ENCODE measurements at regions not wholly inside any gene's neighbourhood (a gene's known extent, or its start where the extent isn't known, plus 50 kb on each side); places are given as distances from the start of the nearest gene placed in this dataset.
"Not testable (repeated sequence)": the region's sequence is repeated elsewhere in the genome, so short reads cannot be mapped to it uniquely, and the experiment has no call there.

- no peak for DNase-seq
Observed at GRCh38 chr9:29939559-29939958, 2366.3 kb upstream of the C9orf72 start.

- no peak for DNase-seq
Observed at GRCh38 chr9:29945012-29945411, 2371.7 kb upstream of the C9orf72 start.

DNA sequence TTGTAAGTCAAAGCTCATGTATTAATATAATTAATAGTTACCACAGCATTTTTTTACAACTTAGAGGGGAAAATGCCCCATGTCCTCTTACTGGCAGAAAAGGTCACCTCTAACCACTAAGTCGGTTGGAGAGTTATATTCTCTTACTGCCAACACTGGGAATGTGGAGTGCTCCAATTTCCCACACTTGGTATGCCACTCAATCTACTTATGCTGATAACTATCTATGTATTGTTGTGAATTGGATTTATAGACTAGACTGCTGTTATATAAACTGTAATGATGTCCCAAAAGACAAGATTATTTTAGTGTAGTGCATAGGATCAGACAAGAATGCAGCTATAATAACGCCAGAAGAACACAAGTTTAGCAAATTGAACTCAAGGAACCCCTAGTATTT, 2385.2 kb upstream of the C9orf72 start:
- no peak for DNase-seq

DNA sequence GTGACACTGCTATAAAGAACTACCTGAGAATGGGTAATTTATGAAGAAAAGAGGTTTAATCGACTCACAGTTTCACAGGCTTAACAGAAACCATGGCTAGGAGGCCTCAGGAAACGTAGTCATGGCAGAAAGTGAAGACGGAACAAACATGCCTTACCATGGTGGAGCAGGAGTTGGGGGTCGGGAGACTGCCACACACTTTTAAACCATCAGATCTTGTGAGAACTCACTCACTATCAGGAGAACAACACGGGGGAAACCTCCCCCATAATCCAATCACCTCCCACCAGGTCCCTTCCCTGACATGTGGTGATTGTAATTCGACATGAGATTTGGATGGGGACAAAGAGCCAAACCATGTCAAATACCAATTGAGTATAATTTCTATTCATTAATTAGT, 2392.6 kb upstream of the C9orf72 start:
- DNase-seq = no peak

DNA sequence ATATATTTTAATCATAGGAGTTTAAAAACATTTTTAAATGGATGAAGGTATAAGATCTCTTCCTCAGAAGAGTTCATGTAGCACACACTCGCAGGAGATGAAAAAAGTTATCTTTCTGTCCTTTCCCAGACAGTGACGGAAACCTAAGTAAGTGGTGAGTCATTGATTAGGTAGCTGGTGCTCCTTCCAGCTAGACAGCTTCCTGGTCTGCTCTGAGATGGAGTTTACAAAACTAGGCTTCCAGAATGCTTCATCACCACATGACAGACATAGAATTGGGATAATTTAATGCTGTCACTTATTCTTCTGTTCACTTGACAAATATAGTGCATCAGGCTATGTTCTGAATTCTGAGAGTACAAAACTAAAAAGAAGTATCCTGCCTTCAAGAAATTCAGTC, 2393.0 kb upstream of the C9orf72 start:
- no peak for DNase-seq

- no peak for DNase-seq
Observed at GRCh38 chr9:29968831-29969230, 2395.6 kb upstream of the C9orf72 start.

GRCh38 chr9:29969408-29969807, 2396.1 kb upstream of the C9orf72 start:
- DNase-seq = no peak

DNA sequence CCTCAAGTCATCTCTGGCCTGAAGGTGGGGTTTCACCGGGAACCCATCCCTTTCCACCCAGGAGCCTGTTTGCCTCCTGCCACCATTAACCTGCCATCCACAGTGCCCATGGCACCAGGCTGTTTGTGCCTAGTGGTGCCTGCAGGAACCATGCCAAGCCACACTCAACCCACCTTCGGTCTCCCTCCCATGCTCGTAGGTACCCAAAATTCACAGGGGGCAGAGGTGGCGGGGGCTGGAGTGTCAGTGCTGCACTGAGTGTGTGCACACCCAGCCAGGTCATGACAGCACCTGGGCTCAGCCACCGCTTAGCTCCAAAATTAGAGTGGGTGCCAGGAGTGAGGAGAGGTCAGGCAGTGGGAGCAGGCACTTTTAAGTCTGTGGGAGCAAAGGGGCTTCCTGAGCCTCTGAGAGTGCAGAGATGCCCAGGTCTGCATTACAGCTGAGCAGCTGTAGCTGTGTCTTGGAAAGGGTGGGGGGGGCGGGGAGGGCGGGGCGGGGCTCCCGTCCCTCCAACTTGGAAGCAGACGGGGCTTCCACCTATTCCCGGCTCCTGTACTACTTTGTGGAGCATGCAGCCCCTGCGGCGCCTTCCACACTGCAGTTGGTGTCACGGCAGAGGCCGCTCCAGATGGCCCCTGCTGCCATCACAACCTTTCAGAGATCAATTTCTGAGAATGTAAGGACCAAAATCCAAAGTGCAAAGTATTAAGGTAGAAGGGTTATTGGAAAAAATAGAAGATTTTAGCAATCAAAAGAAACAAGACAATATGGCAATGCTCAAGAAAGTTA, 2396.8 kb upstream of the C9orf72 start:
- no peak for DNase-seq

- DNase-seq = no peak
Observed at GRCh38 chr9:29974197-29974596, 2400.9 kb upstream of the C9orf72 start.

DNA sequence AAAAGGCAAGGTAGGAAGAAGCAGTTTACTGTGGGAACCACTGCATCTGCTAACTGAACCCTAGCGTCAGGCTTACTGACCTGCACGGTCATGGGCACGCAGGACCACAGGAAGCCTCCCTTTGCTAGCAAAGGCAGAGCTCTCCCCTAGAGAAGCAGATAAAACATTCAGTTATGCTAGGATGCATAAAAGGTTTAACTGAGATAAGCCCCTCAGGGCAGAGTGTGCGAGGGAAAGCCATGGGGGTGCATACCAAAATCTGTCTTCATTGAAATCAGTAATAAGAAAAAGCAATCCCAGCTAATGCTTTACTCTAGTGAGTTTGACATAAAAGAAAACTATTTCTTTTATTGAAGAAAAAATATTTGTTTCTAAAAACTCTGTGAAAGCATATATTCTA, 2403.7 kb upstream of the C9orf72 start:
- DNase-seq = no peak

GRCh38 chr9:29981013-29981412, 2403.4 kb upstream of the ACO1 start:
- no peak for DNase-seq

- no peak for DNase-seq
Observed at GRCh38 chr9:29999645-30000044, 2384.8 kb upstream of the ACO1 start.

DNA sequence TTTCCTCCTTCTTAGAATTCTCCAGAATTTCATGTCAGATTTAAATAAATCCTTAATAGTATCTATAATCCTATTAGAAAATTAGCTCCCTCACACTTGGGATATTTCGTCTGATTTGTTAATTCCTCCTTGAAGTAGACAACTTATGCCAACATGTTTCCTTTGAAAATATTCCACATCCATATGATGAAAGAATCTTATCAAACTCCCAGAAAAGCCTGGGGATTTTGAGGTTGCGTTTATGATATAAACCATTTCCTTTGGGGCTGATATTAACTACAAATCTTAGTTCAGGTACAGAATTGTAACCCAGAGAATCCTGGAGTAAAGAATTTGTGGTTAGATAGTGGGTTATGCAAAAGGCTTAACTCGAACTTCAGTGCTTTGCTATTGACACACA, 2373.8 kb upstream of the ACO1 start:
- no peak for DNase-seq

- no peak for DNase-seq
Observed at GRCh38 chr9:30012622-30013021, 2371.8 kb upstream of the ACO1 start.

GRCh38 chr9:30015073-30015472, 2369.4 kb upstream of the ACO1 start:
- DNase-seq = no peak

- DNase-seq = no peak
Observed at GRCh38 chr9:30020161-30020560, 2364.3 kb upstream of the ACO1 start.

- no peak for DNase-seq
Observed at GRCh38 chr9:30035761-30036160, 2348.7 kb upstream of the ACO1 start.

DNA sequence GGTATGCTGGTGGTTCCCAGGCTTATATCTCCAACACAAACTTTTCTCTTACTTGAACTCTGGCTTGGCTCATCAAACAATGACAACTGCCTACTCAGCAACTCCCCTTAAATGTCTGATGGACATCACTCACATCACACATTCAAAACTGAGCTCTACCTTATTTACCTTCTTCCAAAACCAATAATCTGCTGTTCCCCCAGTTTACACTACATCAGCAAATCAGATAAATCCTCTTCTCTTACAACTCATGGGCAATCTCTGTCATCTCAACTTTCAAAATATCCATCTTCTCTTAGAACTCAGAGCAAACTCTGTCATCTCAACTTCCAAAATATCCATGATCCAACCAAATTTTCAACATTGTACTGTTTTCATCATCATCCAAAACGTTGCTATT, 2347.9 kb upstream of the ACO1 start:
- no peak for DNase-seq

GRCh38 chr9:30039712-30040111, 2344.7 kb upstream of the ACO1 start:
- DNase-seq = no peak

DNA sequence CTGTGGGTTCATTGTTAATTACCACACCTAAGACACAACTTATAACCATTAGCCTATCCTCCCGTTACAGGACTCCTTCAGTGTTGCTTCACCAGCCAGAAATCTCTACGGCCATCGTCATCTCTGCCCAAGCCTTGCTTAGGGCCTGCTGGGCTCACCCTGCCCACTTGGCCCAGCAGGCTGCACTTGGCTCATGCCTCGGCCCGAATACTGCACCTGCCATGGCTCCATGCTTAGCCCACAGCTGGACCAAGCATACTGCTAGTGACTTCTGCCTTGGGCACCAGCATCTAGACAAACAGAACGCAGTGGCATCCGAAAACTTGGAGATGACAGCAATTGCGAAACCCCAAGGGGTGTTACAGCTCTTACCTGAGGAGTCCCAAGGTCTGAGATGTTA, 2336.0 kb upstream of the ACO1 start:
- DNase-seq = no peak

GRCh38 chr9:30058463-30058862, 2326.0 kb upstream of the ACO1 start:
- no peak for DNase-seq

DNA sequence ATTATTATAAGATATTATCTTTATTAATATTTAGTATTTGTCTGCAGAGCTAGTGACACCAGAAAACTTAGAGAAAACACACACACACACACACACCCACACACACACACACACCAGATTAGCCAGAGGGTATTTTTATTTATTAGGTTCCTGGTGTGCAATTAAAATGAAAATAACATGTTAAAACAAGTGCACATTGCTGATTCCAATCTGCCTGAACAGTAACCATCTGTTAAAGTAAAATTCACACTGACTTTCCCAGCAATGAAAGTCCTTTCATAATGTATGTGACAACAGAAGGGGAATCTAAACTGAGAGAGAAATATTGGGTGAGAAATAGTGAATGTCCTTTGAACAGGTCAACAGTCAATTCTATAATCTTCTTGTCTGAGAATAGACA, 2323.5 kb upstream of the ACO1 start:
- DNase-seq = no peak

DNA sequence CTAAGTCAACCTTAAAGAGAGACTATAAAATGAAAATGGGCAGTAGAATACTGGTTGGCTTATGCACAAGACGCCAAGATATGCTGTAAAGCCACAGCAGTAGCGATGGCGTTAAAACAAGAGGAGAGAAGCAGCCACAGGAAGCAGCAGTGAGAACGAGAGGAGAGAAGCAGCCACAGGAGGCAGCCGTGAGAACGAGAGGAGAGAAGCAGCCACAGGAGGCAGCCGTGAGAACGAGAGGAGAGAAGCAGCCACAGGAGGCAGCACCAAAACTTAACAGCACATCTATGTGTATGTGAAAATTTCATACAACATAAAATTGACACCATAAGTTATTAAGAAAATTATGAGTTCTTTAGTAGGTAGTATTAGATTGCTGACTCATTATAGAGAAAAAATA, 2318.6 kb upstream of the ACO1 start:
- no peak for DNase-seq

DNA sequence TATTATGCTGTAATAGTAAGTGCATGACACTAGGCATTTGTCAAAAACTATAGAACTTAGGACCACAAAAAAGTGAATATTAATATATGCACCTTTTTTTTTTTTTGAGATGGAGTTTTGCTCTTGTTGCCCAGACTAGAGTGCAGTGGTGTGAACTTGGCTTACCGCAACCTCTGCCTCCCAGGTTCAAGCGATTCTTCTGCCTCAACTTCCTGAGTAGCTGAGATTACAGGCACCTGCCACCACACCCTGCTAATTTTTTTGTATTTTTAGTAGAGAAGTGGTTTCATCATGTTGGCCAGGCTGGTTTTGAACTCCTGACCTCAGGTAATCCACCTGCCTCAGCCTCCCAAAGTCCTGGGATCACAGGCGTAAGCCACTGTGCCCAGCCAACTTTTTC, 2315.2 kb upstream of the ACO1 start:
- not testable (repeated sequence) for DNase-seq

DNA sequence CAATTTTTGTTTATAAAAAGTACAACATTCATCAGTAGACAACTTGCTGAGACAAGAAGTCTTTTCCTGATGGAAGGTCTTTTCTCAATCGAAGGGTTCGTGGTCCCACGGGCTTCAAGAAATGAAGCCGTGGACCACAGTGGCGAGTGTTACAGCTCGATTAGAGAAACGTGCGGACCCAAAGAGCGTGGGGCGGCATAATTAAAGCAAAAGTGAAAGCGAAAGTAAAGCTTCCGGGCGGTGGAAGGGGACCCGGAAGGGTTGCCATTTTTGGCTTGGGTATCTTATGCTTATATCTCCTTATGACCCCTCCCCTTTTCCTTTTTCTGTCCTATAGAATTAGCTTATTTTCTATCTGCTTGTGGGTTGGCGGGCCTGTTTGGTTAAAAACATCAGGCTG, 2309.4 kb upstream of the ACO1 start:
- DNase-seq = no peak

Data from GOT3 (cell line).